Nephron (organoid): ENCODE measurements at regions not wholly inside any gene's neighbourhood (a gene's known extent, or its start where the extent isn't known, plus 50 kb on each side); places are given as distances from the start of the nearest gene placed in this dataset.

ENCODE experiments used
- H3K27ac Mint-ChIP-seq, 3 experiments: 2 replicates each; pipeline ENCODE4 v1.8.0; 2020; ENCODE audit warnings: mixed read lengths in 3 of 3, mild to moderate bottlenecking in 2 of 3, moderate library complexity in 1 of 3
- H3K27me3 Mint-ChIP-seq: 2 replicates; pipeline ENCODE4 v1.8.0; 2021; ENCODE audit warnings: low read depth, mild to moderate bottlenecking, moderate library complexity, mixed read lengths
- H3K36me3 Mint-ChIP-seq: 2 replicates; pipeline ENCODE4 v1.8.0; 2020; ENCODE audit warnings: low read depth, mixed read lengths
- H3K4me1 Mint-ChIP-seq: 2 replicates; pipeline ENCODE4 v1.8.0; 2020; ENCODE audit warnings: mixed read lengths
- H3K4me3 Mint-ChIP-seq, 3 experiments: 2 replicates each; pipeline ENCODE4 v1.8.0; 2020; ENCODE audit warnings: mild to moderate bottlenecking in 3 of 3, mixed read lengths in 3 of 3, moderate library complexity in 2 of 3
- H3K9me3 Mint-ChIP-seq: 2 replicates; pipeline ENCODE4 v1.8.0; 2020; ENCODE audit warnings: mixed read lengths
- TF ChIP-seq, protein P1 (sequence below), 3 experiments: fragments of 200-600 bp; sonication (generic); IDR thresholded peaks; one replicate each; pipeline ENCODE4 v1.5.0; 2021; ENCODE audit warnings: antibody characterized with exemption in 3 of 3; ENCODE audit not compliant: unreplicated experiment in 3 of 3

DNA sequence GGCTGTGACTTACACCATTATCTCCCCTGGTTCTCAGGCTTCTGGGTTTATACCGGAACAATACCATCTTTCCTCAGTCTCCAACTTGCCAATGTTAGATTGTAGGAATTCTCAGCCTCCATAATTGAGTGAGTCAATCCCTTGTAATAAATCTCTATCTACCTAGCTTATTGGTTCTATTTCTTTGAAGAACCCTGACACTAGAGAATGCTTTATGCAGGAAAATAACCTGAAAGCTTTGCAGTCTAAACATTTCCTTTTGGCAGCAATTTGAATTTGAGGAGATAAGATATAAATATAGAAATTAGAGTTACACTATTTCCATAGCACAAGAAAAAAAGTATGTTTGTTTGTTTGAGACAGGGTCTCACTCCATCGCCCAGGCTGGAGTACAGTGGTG lies 278.1 kb upstream of the CDH18 start:
- H3K4me1 Mint-ChIP-seq: no peaks in the 10 kb centered on the region
- H3K36me3 Mint-ChIP-seq: no peaks in the 10 kb centered on the region
- H3K27me3 Mint-ChIP-seq: no peaks in the 10 kb centered on the region
- H3K27ac Mint-ChIP-seq: no peak overlapping the region
- no peaks in the 10 kb centered on the region for H3K9me3 Mint-ChIP-seq
- TF ChIP-seq, protein P1, sequence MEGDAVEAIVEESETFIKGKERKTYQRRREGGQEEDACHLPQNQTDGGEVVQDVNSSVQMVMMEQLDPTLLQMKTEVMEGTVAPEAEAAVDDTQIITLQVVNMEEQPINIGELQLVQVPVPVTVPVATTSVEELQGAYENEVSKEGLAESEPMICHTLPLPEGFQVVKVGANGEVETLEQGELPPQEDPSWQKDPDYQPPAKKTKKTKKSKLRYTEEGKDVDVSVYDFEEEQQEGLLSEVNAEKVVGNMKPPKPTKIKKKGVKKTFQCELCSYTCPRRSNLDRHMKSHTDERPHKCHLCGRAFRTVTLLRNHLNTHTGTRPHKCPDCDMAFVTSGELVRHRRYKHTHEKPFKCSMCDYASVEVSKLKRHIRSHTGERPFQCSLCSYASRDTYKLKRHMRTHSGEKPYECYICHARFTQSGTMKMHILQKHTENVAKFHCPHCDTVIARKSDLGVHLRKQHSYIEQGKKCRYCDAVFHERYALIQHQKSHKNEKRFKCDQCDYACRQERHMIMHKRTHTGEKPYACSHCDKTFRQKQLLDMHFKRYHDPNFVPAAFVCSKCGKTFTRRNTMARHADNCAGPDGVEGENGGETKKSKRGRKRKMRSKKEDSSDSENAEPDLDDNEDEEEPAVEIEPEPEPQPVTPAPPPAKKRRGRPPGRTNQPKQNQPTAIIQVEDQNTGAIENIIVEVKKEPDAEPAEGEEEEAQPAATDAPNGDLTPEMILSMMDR (IDR thresholded peaks at IDR 0.05; ENCODE audit: unreplicated experiment in 3 of 3): no peak
- H3K4me3 Mint-ChIP-seq: no peak overlapping the region

DNA sequence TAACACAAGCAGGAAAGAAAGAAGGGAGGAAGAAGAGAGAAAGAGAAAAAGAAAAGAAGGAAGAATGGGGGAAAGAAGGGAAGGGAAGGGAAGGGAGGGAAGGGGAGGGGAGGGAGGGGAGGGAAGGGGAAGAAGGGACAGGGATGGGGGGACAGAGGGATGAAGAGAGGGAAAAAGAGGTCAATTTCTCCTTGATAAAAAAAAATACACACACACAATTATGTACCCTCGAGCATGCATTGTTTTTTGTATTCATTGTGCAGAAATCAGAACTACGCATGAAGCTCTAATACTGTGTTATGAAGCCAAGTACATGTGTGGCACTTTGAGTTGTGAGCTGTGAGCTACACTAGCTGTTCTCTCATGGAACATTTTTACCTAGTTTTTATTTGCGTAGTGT lies 274.9 kb upstream of the CDH18 start:
- no peaks in the 10 kb centered on the region for H3K9me3 Mint-ChIP-seq
- no peaks in the 10 kb centered on the region for H3K4me1 Mint-ChIP-seq
- H3K27me3 Mint-ChIP-seq: no peaks in the 10 kb centered on the region
- H3K4me3 Mint-ChIP-seq: no peak overlapping the region
- TF ChIP-seq, protein P1 (IDR thresholded peaks at IDR 0.05; ENCODE audit: unreplicated experiment in 3 of 3): no peak
- H3K27ac Mint-ChIP-seq: no peak overlapping the region
- H3K36me3 Mint-ChIP-seq: no peaks in the 10 kb centered on the region

DNA sequence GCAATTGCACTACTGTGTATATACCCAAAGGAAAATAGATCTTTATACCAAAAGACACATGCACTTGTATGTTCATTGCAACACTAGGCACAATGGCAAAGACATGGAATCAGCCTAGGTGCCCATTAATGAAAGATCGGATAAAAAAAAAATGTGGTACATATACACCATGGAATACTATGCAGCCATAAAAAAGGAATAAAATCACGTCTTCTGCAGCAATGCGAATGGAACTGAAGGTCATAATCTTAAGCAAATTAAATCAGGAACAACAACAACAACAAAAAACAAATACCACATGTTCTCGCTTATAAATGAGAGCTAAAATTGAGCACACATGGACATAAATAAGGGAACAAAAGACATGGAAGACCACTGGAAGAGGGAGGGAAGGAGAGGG lies 266.7 kb upstream of the CDH18 start:
- Mint-ChIP-seq H3K27me3 (no peaks in the 10 kb centered on the region), H3K4me1 (no peaks in the 10 kb centered on the region), H3K36me3 (no peaks in the 10 kb centered on the region), H3K9me3 (no peaks in the 10 kb centered on the region), H3K4me3 (no peak overlapping the region), H3K27ac (no peak overlapping the region)
- TF ChIP-seq, protein P1 (IDR thresholded peaks at IDR 0.05; ENCODE audit: unreplicated experiment in 3 of 3): no peak

DNA sequence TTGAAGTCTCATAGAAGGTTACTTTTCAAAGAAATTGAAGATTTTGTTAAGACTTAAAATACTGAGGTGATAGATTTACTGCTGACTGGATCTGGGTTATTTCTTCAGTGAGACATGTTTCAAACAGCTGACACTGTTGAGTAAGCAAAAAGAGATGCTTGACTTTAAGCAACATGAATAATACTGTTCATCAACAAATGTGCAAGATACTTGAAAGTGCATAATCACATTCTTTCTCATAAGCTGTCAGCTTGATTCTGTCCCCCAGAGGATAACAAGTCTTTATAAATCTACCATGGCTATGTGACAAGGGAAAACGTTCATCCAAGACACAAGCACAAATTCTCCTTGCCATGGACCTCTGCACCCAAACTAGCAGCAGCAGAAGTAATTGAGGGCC lies 260.1 kb upstream of the CDH18 start:
- Mint-ChIP-seq H3K4me3 (no peak overlapping the region), H3K27me3 (no peaks in the 10 kb centered on the region), H3K27ac (no peak overlapping the region), H3K9me3 (no peaks in the 10 kb centered on the region), H3K36me3 (no peaks in the 10 kb centered on the region), H3K4me1 (no peaks in the 10 kb centered on the region)
- TF ChIP-seq, protein P1 (IDR thresholded peaks at IDR 0.05; ENCODE audit: unreplicated experiment in 3 of 3): no peak

DNA sequence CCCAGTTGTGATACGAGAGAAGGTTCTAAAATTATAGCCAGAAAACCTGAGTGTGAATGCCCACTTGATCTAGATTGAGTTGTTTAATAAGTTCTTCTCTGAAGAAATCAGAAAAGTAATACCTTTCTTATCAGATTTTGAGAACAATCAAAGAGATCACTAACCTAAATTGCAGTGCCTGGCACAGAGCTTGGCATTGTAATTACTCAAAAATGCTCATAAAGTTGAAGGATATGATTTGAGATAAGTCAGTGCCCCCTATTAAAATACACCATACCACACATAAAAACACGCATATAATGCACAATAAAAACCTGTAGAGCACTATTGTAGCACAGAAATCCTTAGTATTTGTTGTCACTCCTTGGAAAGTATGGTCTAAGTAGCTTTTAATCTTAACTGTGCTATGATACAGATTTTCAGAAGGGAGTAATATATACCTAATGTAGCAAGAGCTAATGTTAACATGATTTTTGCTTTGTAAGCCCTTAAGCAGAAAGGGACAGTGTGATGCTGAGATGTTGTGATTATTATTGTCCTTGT lies 257.5 kb upstream of the CDH18 start:
- TF ChIP-seq, protein P1 (IDR thresholded peaks at IDR 0.05; ENCODE audit: unreplicated experiment in 3 of 3): no peak
- Mint-ChIP-seq H3K27me3 (no peaks in the 10 kb centered on the region), H3K36me3 (no peaks in the 10 kb centered on the region), H3K4me1 (no peaks in the 10 kb centered on the region), H3K4me3 (no peak overlapping the region), H3K27ac (no peak overlapping the region), H3K9me3 (no peaks in the 10 kb centered on the region)

DNA sequence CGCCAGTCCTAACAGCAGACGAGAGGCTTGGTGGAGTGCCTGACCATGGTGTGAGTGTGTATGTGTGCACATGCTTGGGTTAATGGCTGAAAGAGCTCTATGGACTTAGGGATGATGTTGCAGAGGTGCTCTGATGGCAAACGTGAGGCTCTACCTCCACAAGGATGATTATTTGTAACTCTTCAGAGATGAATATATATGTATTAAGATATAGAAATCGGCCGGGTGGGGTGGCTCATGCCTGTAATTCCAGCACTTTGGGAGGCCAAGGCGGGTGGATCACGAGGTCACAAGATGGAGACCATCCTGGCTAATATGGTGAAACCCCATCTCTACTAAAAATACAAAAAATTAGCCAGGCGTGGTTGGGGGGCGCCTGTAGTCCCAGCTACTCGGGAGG lies 253.4 kb upstream of the CDH18 start:
- no peaks in the 10 kb centered on the region for H3K9me3 Mint-ChIP-seq
- no peaks in the 10 kb centered on the region for H3K4me1 Mint-ChIP-seq
- no peak overlapping the region for H3K27ac Mint-ChIP-seq
- TF ChIP-seq, protein P1 (IDR thresholded peaks at IDR 0.05; ENCODE audit: unreplicated experiment in 3 of 3): no peak
- no peaks in the 10 kb centered on the region for H3K36me3 Mint-ChIP-seq
- H3K4me3 Mint-ChIP-seq: no peak overlapping the region
- no peaks in the 10 kb centered on the region for H3K27me3 Mint-ChIP-seq
